ENCODE measurements at regions not wholly inside any gene's neighbourhood (a gene's known extent, or its start where the extent isn't known, plus 50 kb on each side); places are given as distances from the start of the nearest gene placed in this dataset.

- Histone ChIP-seq H3F3A (ENCODE audit: insufficient read depth, low read length, poor library complexity, severe bottlenecking) (no peaks in the 10 kb centered on the region), H3K27ac (ENCODE audit: low read length) (no peak overlapping the region), H3K4me3 (ENCODE audit: low read length) (no peak overlapping the region), H4K20me1 (ENCODE audit: insufficient read depth) (no peaks in the 10 kb centered on the region), H3K27me3 (ENCODE audit: insufficient read depth, low read depth, low read length) (no peaks in the 10 kb centered on the region), H3K9me3 (ENCODE audit: low read length) (no peaks in the 10 kb centered on the region), H3K4me2 (ENCODE audit: low read length) (no peak overlapping the region), H2AFZ (ENCODE audit: low read depth, low read length) (no peak overlapping the region), H3K79me2 (replicated peaks; ENCODE audit: insufficient read depth, low read length) (no peaks in the 10 kb centered on the region), H3K36me3 (ENCODE audit: insufficient read depth, low read length) (no peaks in the 10 kb centered on the region), H3K9ac (ENCODE audit: low read length) (no peak overlapping the region), H3K9me2 (ENCODE audit: insufficient read depth, low read length) (no peaks in the 10 kb centered on the region)
- no peak for TF ChIP-seq TAF1 (IDR thresholded peaks at IDR 0.05; ENCODE audit: low read depth)
- no peak for TF ChIP-seq EP300 (conservative IDR thresholded peaks at IDR 0.05; ENCODE audit: poor library complexity, severe bottlenecking)
- TF ChIP-seq REST (IDR thresholded peaks at IDR 0.05; ENCODE audit: borderline replicate concordance): no peak
- TF ChIP-seq RAD21 (conservative IDR thresholded peaks at IDR 0.05): no peak
- TF ChIP-seq MXI1 (conservative IDR thresholded peaks at IDR 0.05; ENCODE audit: poor library complexity, severe bottlenecking): no peak
- no peak for TF ChIP-seq SMC3 (conservative IDR thresholded peaks at IDR 0.05; ENCODE audit: poor library complexity)
- no peak for TF ChIP-seq CTCF (IDR thresholded peaks at IDR 0.05; ENCODE audit: poor library complexity, severe bottlenecking)
- no peak for TF ChIP-seq POLR2AphosphoS5 (IDR thresholded peaks at IDR 0.05)
- TF ChIP-seq EZH2 (IDR thresholded peaks at IDR 0.05; ENCODE audit: borderline replicate concordance, insufficient read depth, low read length, poor library complexity, severe bottlenecking): no peak
These were observed 227.5 kb upstream of the LMO3 start for GRCh38 chr12:16833376-16834015.

GRCh38 chr12:16828891-16829290, 222.9 kb upstream of the LMO3 start:
- H3K27ac ChIP-seq (ENCODE audit: low read length): no peak overlapping the region
- H3K9me3 ChIP-seq (ENCODE audit: low read length): no peaks in the 10 kb centered on the region
- TF ChIP-seq POLR2AphosphoS5 (IDR thresholded peaks at IDR 0.05) (no peak), RAD21 (conservative IDR thresholded peaks at IDR 0.05) (no peak), MXI1 (conservative IDR thresholded peaks at IDR 0.05; ENCODE audit: poor library complexity, severe bottlenecking) (no peak), TAF1 (IDR thresholded peaks at IDR 0.05; ENCODE audit: low read depth) (no peak), CTCF (IDR thresholded peaks at IDR 0.05; ENCODE audit: poor library complexity, severe bottlenecking) (no peak), SMC3 (conservative IDR thresholded peaks at IDR 0.05; ENCODE audit: poor library complexity) (no peak), REST (IDR thresholded peaks at IDR 0.05; ENCODE audit: borderline replicate concordance) (no peak), EP300 (conservative IDR thresholded peaks at IDR 0.05; ENCODE audit: poor library complexity, severe bottlenecking) (no peak), EZH2 (IDR thresholded peaks at IDR 0.05; ENCODE audit: borderline replicate concordance, insufficient read depth, low read length, poor library complexity, severe bottlenecking) (no peak)
- H3K79me2 ChIP-seq (replicated peaks; ENCODE audit: insufficient read depth, low read length): no peaks in the 10 kb centered on the region
- no peaks in the 10 kb centered on the region for H3K27me3 ChIP-seq (ENCODE audit: insufficient read depth, low read depth, low read length)
- H3K9ac ChIP-seq (ENCODE audit: low read length): no peak overlapping the region
- H2AFZ ChIP-seq (ENCODE audit: low read depth, low read length): no peak overlapping the region
- H3K36me3 ChIP-seq (ENCODE audit: insufficient read depth, low read length): no peaks in the 10 kb centered on the region
- H3K9me2 ChIP-seq (ENCODE audit: insufficient read depth, low read length): no peaks in the 10 kb centered on the region
- no peaks in the 10 kb centered on the region for H4K20me1 ChIP-seq (ENCODE audit: insufficient read depth)
- H3F3A ChIP-seq (ENCODE audit: insufficient read depth, low read length, poor library complexity, severe bottlenecking): no peaks in the 10 kb centered on the region
- H3K4me3 ChIP-seq (ENCODE audit: low read length): no peak overlapping the region
- H3K4me2 ChIP-seq (ENCODE audit: low read length): no peak overlapping the region

All from neural cell (in vitro differentiated cells).